ENCODE measurements at regions not wholly inside any gene's neighbourhood (a gene's known extent, or its start where the extent isn't known, plus 50 kb on each side); places are given as distances from the start of the nearest gene placed in this dataset.

GRCh38 chr3:94429517-94429916, 366.7 kb downstream of the NSUN3 start:
- Histone ChIP-seq H3K4me3 (ENCODE audit: low read length) (no peak overlapping the region), H3K27me3 (ENCODE audit: low read length) (no peaks in the 10 kb centered on the region), H3K4me1 (ENCODE audit: insufficient read depth, low read length) (no peaks in the 10 kb centered on the region), H3K9me3 (ENCODE audit: low read length) (no peaks in the 10 kb centered on the region), H3K4me2 (ENCODE audit: low read length) (no peak overlapping the region), H4K20me1 (ENCODE audit: low read length) (no peaks in the 10 kb centered on the region), H3K79me2 (ENCODE audit: low read length) (no peaks in the 10 kb centered on the region), H3K36me3 (ENCODE audit: low read depth, low read length) (no peaks in the 10 kb centered on the region), H3K27ac (ENCODE audit: low read length) (no peak overlapping the region), H3K9ac (ENCODE audit: low read length) (no peak overlapping the region), H2AFZ (ENCODE audit: low read length) (no peak overlapping the region), H3K9me2 (replicated peaks; ENCODE audit: low read length) (no peaks in the 10 kb centered on the region), H3F3A (ENCODE audit: low read length, unreplicated experiment) (no peaks in the 10 kb centered on the region)
- TF ChIP-seq EZH2phosphoT487 (IDR thresholded peaks at IDR 0.05; ENCODE audit: borderline replicate concordance, low read length): no peak
- no peak for TF ChIP-seq CTCF (conservative IDR thresholded peaks at IDR 0.05; ENCODE audit: low read depth, low read length)
- TF ChIP-seq EZH2 (IDR thresholded peaks at IDR 0.05; ENCODE audit: low read length, unreplicated experiment): no peak
- BruUV-seq (replicated peaks): no TSS peak
- intact Hi-C loops (cut with micrococcal nuclease): no loop called here
- POLR2A ChIA-PET (ENCODE audit: unreplicated experiment): no interaction called here
- CTCF ChIA-PET: no interaction called here
- no peak for ATAC-seq
- peak; percentile 43 for DNase-seq

DNA sequence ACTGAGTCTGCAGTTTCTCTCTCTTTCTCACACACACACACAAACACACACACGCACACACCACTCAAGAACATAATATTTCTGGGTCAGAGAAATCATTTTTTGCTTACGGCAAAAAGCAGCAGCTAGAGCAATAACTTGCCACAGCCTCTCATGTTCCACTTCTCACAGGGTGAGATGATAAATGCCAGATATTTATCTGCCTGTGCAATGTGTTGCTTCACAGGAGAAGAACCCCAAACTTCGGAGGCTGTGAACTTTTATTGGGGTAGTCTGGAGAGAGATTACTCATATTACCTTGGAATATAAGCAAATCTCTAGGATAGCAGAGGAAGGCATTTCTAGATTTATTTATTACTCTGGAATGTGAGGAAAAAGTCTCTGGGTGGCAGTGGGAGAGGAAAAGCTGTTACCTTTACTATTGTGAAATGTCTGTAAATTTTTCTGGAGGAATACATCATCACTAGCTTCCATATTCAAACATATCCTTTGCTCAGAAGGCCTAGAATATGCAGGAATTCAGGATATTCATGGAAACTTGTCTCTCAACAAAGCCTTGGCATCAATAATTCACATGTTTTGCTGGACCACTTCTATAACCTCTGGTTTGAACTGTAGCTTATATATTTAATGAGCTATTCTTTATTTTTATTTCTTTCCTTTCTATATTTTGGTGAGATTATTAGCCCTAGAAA, 369.2 kb downstream of the NSUN3 start:
- Histone ChIP-seq H3K9me2 (replicated peaks; ENCODE audit: low read length) (no peaks in the 10 kb centered on the region), H2AFZ (ENCODE audit: low read length) (no peak overlapping the region), H3K36me3 (ENCODE audit: low read depth, low read length) (no peaks in the 10 kb centered on the region), H3K27ac (ENCODE audit: low read length) (no peak overlapping the region), H3K9me3 (ENCODE audit: low read length) (no peaks in the 10 kb centered on the region), H3K4me3 (ENCODE audit: low read length) (no peak overlapping the region), H3K4me2 (ENCODE audit: low read length) (no peak overlapping the region), H3K79me2 (ENCODE audit: low read length) (no peaks in the 10 kb centered on the region), H3F3A (ENCODE audit: low read length, unreplicated experiment) (no peaks in the 10 kb centered on the region), H3K27me3 (ENCODE audit: low read length) (no peaks in the 10 kb centered on the region), H3K4me1 (ENCODE audit: insufficient read depth, low read length) (no peaks in the 10 kb centered on the region), H3K9ac (ENCODE audit: low read length) (no peak overlapping the region), H4K20me1 (ENCODE audit: low read length) (no peaks in the 10 kb centered on the region)
- ATAC-seq: no peak
- BruUV-seq (replicated peaks): no TSS peak
- intact Hi-C loops (cut with micrococcal nuclease): no loop called here
- POLR2A ChIA-PET (ENCODE audit: unreplicated experiment): no interaction called here
- no peak for TF ChIP-seq EZH2phosphoT487 (IDR thresholded peaks at IDR 0.05; ENCODE audit: borderline replicate concordance, low read length)
- no peak for TF ChIP-seq CTCF (conservative IDR thresholded peaks at IDR 0.05; ENCODE audit: low read depth, low read length)
- no peak for TF ChIP-seq EZH2 (IDR thresholded peaks at IDR 0.05; ENCODE audit: low read length, unreplicated experiment)
- CTCF ChIA-PET: interaction anchor here (0.7 kb wide), 1 partner anchor 76 kb away, joined by 4 read pairs; no protein-coding TSS in a partner anchor
- DNase-seq: no peak

DNA sequence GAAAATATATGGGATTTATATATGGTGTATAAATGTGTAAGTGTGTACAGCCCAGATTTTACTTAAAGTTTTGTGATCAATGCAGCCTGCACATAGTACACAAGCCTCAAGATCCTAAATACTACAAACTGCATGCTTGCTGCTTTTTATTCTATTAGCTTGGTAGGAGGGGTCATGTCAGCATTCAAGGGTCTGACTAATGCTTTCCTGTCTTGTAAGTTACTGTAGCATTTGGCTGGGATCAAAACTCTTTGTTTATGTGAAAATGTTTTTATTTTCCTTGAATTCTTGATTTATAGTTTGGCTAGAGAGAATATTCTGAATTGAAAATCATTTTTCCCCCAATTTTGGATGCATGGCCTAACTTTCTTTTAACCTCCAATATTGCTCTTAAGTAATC, 370.9 kb downstream of the NSUN3 start:
- Histone ChIP-seq H3K9ac (ENCODE audit: low read length) (no peak overlapping the region), H3K9me3 (ENCODE audit: low read length) (no peaks in the 10 kb centered on the region), H3K36me3 (ENCODE audit: low read depth, low read length) (no peaks in the 10 kb centered on the region), H3K4me1 (ENCODE audit: insufficient read depth, low read length) (no peaks in the 10 kb centered on the region), H4K20me1 (ENCODE audit: low read length) (no peaks in the 10 kb centered on the region), H2AFZ (ENCODE audit: low read length) (no peak overlapping the region), H3K79me2 (ENCODE audit: low read length) (no peaks in the 10 kb centered on the region), H3K27ac (ENCODE audit: low read length) (no peak overlapping the region), H3K4me3 (ENCODE audit: low read length) (no peak overlapping the region), H3F3A (ENCODE audit: low read length, unreplicated experiment) (no peaks in the 10 kb centered on the region), H3K27me3 (ENCODE audit: low read length) (no peaks in the 10 kb centered on the region), H3K9me2 (replicated peaks; ENCODE audit: low read length) (no peaks in the 10 kb centered on the region), H3K4me2 (ENCODE audit: low read length) (no peak overlapping the region)
- CTCF ChIA-PET: no interaction called here
- POLR2A ChIA-PET (ENCODE audit: unreplicated experiment): no interaction called here
- DNase-seq (no peak), ATAC-seq (peak; percentile 37; the same call in 1 of the 2 replicates)
- TF ChIP-seq EZH2phosphoT487 (IDR thresholded peaks at IDR 0.05; ENCODE audit: borderline replicate concordance, low read length) (no peak), EZH2 (IDR thresholded peaks at IDR 0.05; ENCODE audit: low read length, unreplicated experiment) (no peak), CTCF (conservative IDR thresholded peaks at IDR 0.05; ENCODE audit: low read depth, low read length) (no peak)
- intact Hi-C loops (cut with micrococcal nuclease): no loop called here
- BruUV-seq (replicated peaks): no TSS peak

All from PC-3 (cell line).